T-cell (primary cell): ENCODE measurements at regions not wholly inside any gene's neighbourhood (a gene's known extent, or its start where the extent isn't known, plus 50 kb on each side); places are given as distances from the start of the nearest gene placed in this dataset.

Experiments
- ATAC-seq, 4 experiments: fragments of 200-7000 bp in 3 of 4; fragments of 150-1000 bp in 1 of 4; cut with Tn5 transposase; replicated peaks in 1 of 4; 1 replicate in 3 of 4; 2 replicates in 1 of 4; pipeline ENCODE4 v1.10.0; 2021; ENCODE audit warnings: moderate library complexity in 3 of 4, mild to moderate bottlenecking in 2 of 4, moderate number of reproducible peaks in 1 of 4
- CTCF ChIA-PET, 2 donors: fragments of 300-600 bp; sonication (Branson Sonifier 250); formaldehyde crosslinking; loops; one replicate each; lab custom pipeline; 2022; ENCODE audit warnings: antibody characterized with exemption in 2 of 2; lab: Charles Lee
- POLR2A ChIA-PET, 2 donors: fragments of 300-600 bp; sonication (Branson Sonifier 250); formaldehyde crosslinking; loops; one replicate each; lab custom pipeline; 2022; ENCODE audit warnings: antibody characterized with exemption in 2 of 2; lab: Charles Lee
- DNase-seq, 35 experiments: peaks; one replicate each; pipeline versions ENCODE4 v3.0.0 to v3.0.0-alpha.2; 2013 to 2023
- H3K27ac ChIP-seq: one replicate; pipeline ENCODE4 v1.5.1; 2013; ENCODE audit warnings: low read length
- H3K27me3 ChIP-seq, 2 experiments: replicated peaks in 1 of 2; 1 replicate in 1 of 2; 2 replicates in 1 of 2; pipeline versions ENCODE4 v1.6.1 to v1.7.0; 2013; ENCODE audit warnings: low read length in 1 of 2, mixed read lengths in 1 of 2; ENCODE audit not compliant: control insufficient read depth in 2 of 2, insufficient read depth in 2 of 2; ENCODE audit errors: extremely low read depth in 1 of 2
- H3K36me3 ChIP-seq, 2 donors: 1 replicate in 1 of 2; 2 replicates in 1 of 2; pipeline versions ENCODE4 v1.6.1 to v1.7.0; 2013; ENCODE audit warnings: low read length in 1 of 2; ENCODE audit not compliant: control insufficient read depth in 2 of 2, insufficient read depth in 1 of 2; ENCODE audit errors: extremely low read depth in 1 of 2
- H3K4me1 ChIP-seq, 2 experiments: 1 replicate in 1 of 2; 2 replicates in 1 of 2; pipeline versions ENCODE4 v1.6.1 to v1.7.0; 2013; ENCODE audit warnings: low read length in 2 of 2, mixed read lengths in 1 of 2; ENCODE audit not compliant: insufficient read depth in 2 of 2, control insufficient read depth in 1 of 2; ENCODE audit errors: extremely low read depth in 1 of 2
- H3K4me3 ChIP-seq, 2 donors: 1 replicate in 1 of 2; 2 replicates in 1 of 2; pipeline versions ENCODE4 v1.5.1 to v1.7.0; 2013; ENCODE audit warnings: mild to moderate bottlenecking in 2 of 2, low read length in 1 of 2, moderate library complexity in 1 of 2; ENCODE audit not compliant: control insufficient read depth in 1 of 2; ENCODE audit errors: extremely low read depth in 1 of 2
- H3K9me3 ChIP-seq: 2 replicates; pipeline ENCODE4 v1.7.0; 2013
- H3K27ac Mint-ChIP-seq, 2 donors: one replicate each; pipeline ENCODE4 v1.8.0; 2020 to 2021; ENCODE audit warnings: mild to moderate bottlenecking in 2 of 2, mixed read lengths in 2 of 2
- H3K27me3 Mint-ChIP-seq, 2 donors: one replicate each; pipeline ENCODE4 v1.8.0; 2021 to 2022; ENCODE audit warnings: mixed read lengths in 2 of 2
- H3K36me3 Mint-ChIP-seq: one replicate; pipeline ENCODE4 v1.8.0; 2021; ENCODE audit warnings: mixed read lengths
- H3K4me1 Mint-ChIP-seq, 3 donors: one replicate each; pipeline ENCODE4 v1.8.0; 2020 to 2022; ENCODE audit warnings: mixed read lengths in 3 of 3, mild to moderate bottlenecking in 1 of 3
- H3K4me3 Mint-ChIP-seq, 3 donors: one replicate each; pipeline ENCODE4 v1.8.0; 2020 to 2022; ENCODE audit warnings: mild to moderate bottlenecking in 3 of 3, mixed read lengths in 3 of 3, moderate library complexity in 3 of 3
- H3K9me3 Mint-ChIP-seq, 3 donors: one replicate each; pipeline ENCODE4 v1.8.0; 2020 to 2022; ENCODE audit warnings: mixed read lengths in 3 of 3
- WGBS: methylation state at CpG from one replicate; pipeline ENCODE4 v1.1.5; 2013; ENCODE audit warnings: missing lambda C conversion rate; ENCODE audit not compliant: insufficient coverage; 5-methylcytosine and 5-hydroxymethylcytosine counted together

- WGBS = 64% methylated on average over 2 of the region's 6 CpGs
- H3K27me3 Mint-ChIP-seq = peaks cover 3 to 5% of the 10 kb centered on the region in 2 donors
- no peak overlapping the region for H3K27ac Mint-ChIP-seq
- Histone ChIP-seq H3K9me3 (no peaks in the 10 kb centered on the region), H3K36me3 (no peaks in the 10 kb centered on the region), H3K4me3 (no peak overlapping the region), H3K27ac (no peak overlapping the region), H3K4me1 (peaks cover 0 to 4% of the 10 kb centered on the region in 2 experiments), H3K27me3 (peaks cover 0 to 7% of the 10 kb centered on the region in 2 experiments)
- POLR2A ChIA-PET = no interaction called here
- H3K9me3 Mint-ChIP-seq = no peaks in the 10 kb centered on the region
- peaks cover 4 to 10% (median 9%) of the 10 kb centered on the region in 3 donors for H3K4me1 Mint-ChIP-seq
- DNase-seq = no peak
- no peak overlapping the region for H3K4me3 Mint-ChIP-seq
- no peak for ATAC-seq
- CTCF ChIA-PET = no interaction called here
- H3K36me3 Mint-ChIP-seq = no peaks in the 10 kb centered on the region
Measured at GRCh38 chr4:56184214-56184613, 203.1 kb downstream of the AASDH start.

GRCh38 chr4:56183344-56183959 is 203.8 kb downstream of the AASDH start:
- no peaks in the 10 kb centered on the region for H3K9me3 Mint-ChIP-seq
- ATAC-seq = no peak
- H3K27ac Mint-ChIP-seq = no peak overlapping the region
- Histone ChIP-seq H3K27ac (no peak overlapping the region), H3K4me3 (no peak overlapping the region), H3K4me1 (peaks cover 0 to 4% of the 10 kb centered on the region in 2 experiments), H3K27me3 (peaks cover 0 to 7% of the 10 kb centered on the region in 2 experiments), H3K9me3 (no peaks in the 10 kb centered on the region), H3K36me3 (no peaks in the 10 kb centered on the region)
- H3K4me3 Mint-ChIP-seq = no peak overlapping the region
- H3K27me3 Mint-ChIP-seq = peaks cover 7 to 10% of the 10 kb centered on the region in 2 donors
- ChIA-PET POLR2A (no interaction called here), CTCF (no interaction called here)
- no peak for DNase-seq
- WGBS = 79% methylated on average over 8 of the region's 11 CpGs
- H3K36me3 Mint-ChIP-seq = no peaks in the 10 kb centered on the region
- peaks cover 4 to 10% (median 9%) of the 10 kb centered on the region in 3 donors for H3K4me1 Mint-ChIP-seq

- peaks cover 0 to 4% of the 10 kb centered on the region in 2 experiments for H3K4me1 ChIP-seq
- peaks cover 10% of the 10 kb centered on the region in 2 donors for H3K27me3 Mint-ChIP-seq
- H3K9me3 Mint-ChIP-seq = no peaks in the 10 kb centered on the region
- H3K4me1 Mint-ChIP-seq = peaks cover 4 to 10% (median 9%) of the 10 kb centered on the region in 3 donors
- no peak overlapping the region for H3K27ac Mint-ChIP-seq
- peaks cover 0 to 7% of the 10 kb centered on the region in 2 experiments for H3K27me3 ChIP-seq
- H3K9me3 ChIP-seq = no peaks in the 10 kb centered on the region
- 86% methylated on average over 3 of the region's 6 CpGs for WGBS
- DNase-seq = no peak
- ChIA-PET CTCF (no interaction called here), POLR2A (no interaction called here)
- H3K27ac ChIP-seq = no peak overlapping the region
- no peaks in the 10 kb centered on the region for H3K36me3 Mint-ChIP-seq
- no peak overlapping the region for H3K4me3 ChIP-seq
- no peak for ATAC-seq
- no peak overlapping the region for H3K4me3 Mint-ChIP-seq
- no peaks in the 10 kb centered on the region for H3K36me3 ChIP-seq
Measured at GRCh38 chr4:56182356-56182755, 204.9 kb downstream of the AASDH start.

- Mint-ChIP-seq H3K9me3 (peaks cover 0 to 4% (median 2%) of the 10 kb centered on the region in 3 donors), H3K27me3 (peaks cover 10% of the 10 kb centered on the region in 2 donors), H3K4me1 (peaks cover 4 to 10% (median 9%) of the 10 kb centered on the region in 3 donors), H3K4me3 (no peak overlapping the region), H3K27ac (no peak overlapping the region), H3K36me3 (peaks cover 3% of the 10 kb centered on the region)
- DNase-seq = no peak
- Histone ChIP-seq H3K27me3 (peaks cover 0 to 7% of the 10 kb centered on the region in 2 experiments), H3K4me3 (no peak overlapping the region), H3K9me3 (peaks cover 3% of the 10 kb centered on the region), H3K36me3 (no peaks in the 10 kb centered on the region), H3K27ac (no peak overlapping the region), H3K4me1 (peaks cover 0 to 4% of the 10 kb centered on the region in 2 experiments)
- no peak for ATAC-seq
- 59% methylated on average over 4 of the region's 5 CpGs for WGBS
- POLR2A ChIA-PET = interaction anchor here in 1 of 2 donors (0.6 kb wide), 1 partner anchor 76 kb away, joined by 4 read pairs; no protein-coding TSS in a partner anchor
- CTCF ChIA-PET = interaction anchor here in 1 of 2 donors (0.6 kb wide), 1 partner anchor 362 kb away, joined by 3 read pairs; no protein-coding TSS in a partner anchor
Measured at GRCh38 chr4:56181140-56181953, 205.9 kb downstream of the AASDH start.

- POLR2A ChIA-PET = no interaction called here
Measured at GRCh38 chr4:56169061-56169460, 218.2 kb downstream of the AASDH start.

GRCh38 chr4:56164907-56165306 is 216.2 kb downstream of the CEP135 start:
- no peak overlapping the region for H3K4me3 ChIP-seq
- ChIA-PET CTCF (no interaction called here), POLR2A (no interaction called here)
- H3K27me3 ChIP-seq = no peaks in the 10 kb centered on the region
- H3K27ac Mint-ChIP-seq = no peak overlapping the region
- DNase-seq = no peak
- WGBS = 93% methylated on average over 2 of the region's 3 CpGs
- ATAC-seq = no peak
- H3K4me1 ChIP-seq = no peaks in the 10 kb centered on the region
- no peak overlapping the region for H3K4me3 Mint-ChIP-seq
- no peaks in the 10 kb centered on the region for H3K36me3 Mint-ChIP-seq
- no peaks in the 10 kb centered on the region for H3K4me1 Mint-ChIP-seq
- peaks cover 2 to 9% (median 6%) of the 10 kb centered on the region in 3 donors for H3K9me3 Mint-ChIP-seq
- H3K36me3 ChIP-seq = no peaks in the 10 kb centered on the region
- H3K27me3 Mint-ChIP-seq = peaks cover 7 to 13% of the 10 kb centered on the region in 2 donors
- no peaks in the 10 kb centered on the region for H3K9me3 ChIP-seq
- H3K27ac ChIP-seq = no peak overlapping the region

More at GRCh38 chr4:56169061-56169460, 218.2 kb downstream of the AASDH start:
- CTCF ChIA-PET = interaction anchor here in 1 of 2 donors (1.1 kb wide), 1 partner anchor 10 kb away, joined by 3 read pairs; no protein-coding TSS in a partner anchor
- Histone ChIP-seq H3K4me3 (no peak overlapping the region), H3K27me3 (no peaks in the 10 kb centered on the region), H3K27ac (no peak overlapping the region), H3K4me1 (no peaks in the 10 kb centered on the region), H3K36me3 (no peaks in the 10 kb centered on the region), H3K9me3 (no peaks in the 10 kb centered on the region)
- no peaks in the 10 kb centered on the region for H3K4me1 Mint-ChIP-seq
- no peaks in the 10 kb centered on the region for H3K36me3 Mint-ChIP-seq
- H3K27me3 Mint-ChIP-seq = peaks cover 11 to 12% of the 10 kb centered on the region in 2 donors
- no peak overlapping the region for H3K27ac Mint-ChIP-seq
- H3K9me3 Mint-ChIP-seq = peaks cover 2 to 9% (median 6%) of the 10 kb centered on the region in 3 donors
- no CpG with 5 or more reads among the region's 2 CpGs for WGBS
- ATAC-seq (no peak), DNase-seq (no peak)
- H3K4me3 Mint-ChIP-seq = no peak overlapping the region
